Aorta (tissue), 5 donors: ENCODE measurements at regions not wholly inside any gene's neighbourhood (a gene's known extent, or its start where the extent isn't known, plus 50 kb on each side); places are given as distances from the start of the nearest gene placed in this dataset.

Source experiments
- ATAC-seq: fragments of 200-7000 bp; cut with Tn5 transposase; one replicate; pipeline ENCODE4 v1.9.1; 2022; ENCODE audit warnings: moderate library complexity; ENCODE audit not compliant: low FRiP score
- DNase-seq, 2 donors: peaks; one replicate each; pipeline ENCODE4 v3.0.0-alpha.2; 2020
- H3K27ac ChIP-seq, 2 donors: one replicate each; pipeline ENCODE4 v1.5.1; 2013; ENCODE audit warnings: low read length in 2 of 2, mild to moderate bottlenecking in 2 of 2, moderate library complexity in 2 of 2, control low read depth in 1 of 2, inconsistent platforms in 1 of 2, low read depth in 1 of 2
- H3K27me3 ChIP-seq, 2 donors: one replicate each; pipeline ENCODE4 v1.6.1; 2013; ENCODE audit warnings: control low read depth in 1 of 2, low read length in 1 of 2, mild to moderate bottlenecking in 1 of 2, moderate library complexity in 1 of 2; ENCODE audit not compliant: insufficient read depth in 2 of 2, control insufficient read depth in 1 of 2
- H3K36me3 ChIP-seq, 2 donors: one replicate each; pipeline ENCODE4 v1.6.1; 2013; ENCODE audit warnings: control low read depth in 1 of 2, low read length in 1 of 2, mild to moderate bottlenecking in 1 of 2; ENCODE audit not compliant: insufficient read depth in 2 of 2, control insufficient read depth in 1 of 2
- H3K4me1 ChIP-seq, 2 donors: one replicate each; pipeline ENCODE4 v1.6.1; 2013; ENCODE audit warnings: low read length in 2 of 2, control low read depth in 1 of 2, mild to moderate bottlenecking in 1 of 2, moderate library complexity in 1 of 2; ENCODE audit not compliant: insufficient read depth in 2 of 2, control insufficient read depth in 1 of 2
- H3K4me3 ChIP-seq, 2 donors: one replicate each; pipeline ENCODE4 v1.5.1; 2013; ENCODE audit warnings: low read length in 2 of 2, control low read depth in 1 of 2, mild to moderate bottlenecking in 1 of 2
- H3K9me3 ChIP-seq: one replicate; pipeline ENCODE4 v1.6.1; 2013; ENCODE audit warnings: mild to moderate bottlenecking, low read length; ENCODE audit not compliant: control insufficient read depth
- whole genome bisulfite sequencing, 2 donors: extraction: QIAGEN DNeasy Blood & Tissue Kit; methylation state at CpG; one replicate each; pipeline ENCODE4 v1.1.7; 2013; 5-methylcytosine and 5-hydroxymethylcytosine counted together
- intact Hi-C, 2 donors: fragments of 100-400 bp; cut with DNase I; formaldehyde crosslinking; loops; one replicate each; pipeline versions ENCODE4 v1.14.2 to v1.15.0; 2022
- donor health status: healthy with polysubstance abuse.
- donor health status: Bipolar disorder and iron deficiency.
- donor health status: DM: no; HTN: no; CAD: no.
- donor health status: DM: no; HTN: no; CAD: no.
- donor health status: DM: yes; HTN: yes; CAD: no.

DNA sequence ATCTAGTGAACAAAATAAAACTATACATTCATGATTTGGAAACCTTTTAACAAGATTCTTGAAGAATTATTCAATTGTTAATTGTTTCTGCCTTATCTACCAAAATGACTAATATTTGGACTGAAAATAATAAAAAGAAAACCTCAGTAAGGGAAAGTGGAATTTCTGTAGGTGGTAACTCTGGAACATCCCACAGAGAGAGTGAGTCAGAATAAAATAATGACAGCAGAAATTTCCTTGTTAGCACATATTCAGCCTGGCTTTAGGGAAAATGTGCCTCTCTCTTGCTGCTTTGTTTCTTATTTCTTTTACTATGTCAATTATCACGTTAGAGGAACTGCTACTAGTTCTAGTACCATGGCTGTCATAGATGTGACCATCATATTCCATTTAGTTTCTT lies 421.5 kb upstream of the GNPDA2 start:
- WGBS, 2 donors, result 23 to 29% methylated on average over 1 of the region's 1 CpG
- H3K4me3 ChIP-seq, result no peak overlapping the region
- no peak for ATAC-seq
- H3K4me1 ChIP-seq, result no peaks in the 10 kb centered on the region
- no peak overlapping the region for H3K27ac ChIP-seq
- DNase-seq, result no peak
- H3K27me3 ChIP-seq, result no peaks in the 10 kb centered on the region
- intact Hi-C loops, result no loop called here
- H3K9me3 ChIP-seq, result no peaks in the 10 kb centered on the region
- H3K36me3 ChIP-seq, result no peaks in the 10 kb centered on the region

DNA sequence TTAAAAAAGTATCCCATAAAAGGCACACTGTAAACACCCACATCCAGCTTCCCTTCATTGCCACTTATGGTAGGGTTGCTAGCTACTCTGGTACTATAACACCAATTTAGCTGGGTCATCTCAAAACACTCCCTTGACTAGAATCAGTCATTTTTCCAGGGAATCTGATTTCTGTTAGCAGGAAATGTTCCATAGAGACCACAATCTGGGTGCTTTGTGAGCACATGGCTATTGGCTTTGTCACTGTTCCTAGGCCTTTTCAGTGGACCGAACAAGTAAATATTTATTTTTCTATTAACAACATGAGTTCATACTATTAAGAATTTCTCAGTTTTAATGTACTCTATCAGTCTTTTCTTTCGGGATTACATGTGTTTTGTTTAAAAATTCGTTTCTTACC lies 404.7 kb upstream of the GNPDA2 start:
- no peak for ATAC-seq
- intact Hi-C loops, result no loop called here
- no peak overlapping the region for H3K4me3 ChIP-seq
- no peaks in the 10 kb centered on the region for H3K36me3 ChIP-seq
- H3K27ac ChIP-seq, result no peak overlapping the region
- WGBS, 2 donors, result 19 to 34% methylated on average over 3 of the region's 3 CpGs
- H3K9me3 ChIP-seq, result peaks cover 2% of the 10 kb centered on the region
- H3K27me3 ChIP-seq, result no peaks in the 10 kb centered on the region
- H3K4me1 ChIP-seq, result no peaks in the 10 kb centered on the region
- no peak for DNase-seq

DNA sequence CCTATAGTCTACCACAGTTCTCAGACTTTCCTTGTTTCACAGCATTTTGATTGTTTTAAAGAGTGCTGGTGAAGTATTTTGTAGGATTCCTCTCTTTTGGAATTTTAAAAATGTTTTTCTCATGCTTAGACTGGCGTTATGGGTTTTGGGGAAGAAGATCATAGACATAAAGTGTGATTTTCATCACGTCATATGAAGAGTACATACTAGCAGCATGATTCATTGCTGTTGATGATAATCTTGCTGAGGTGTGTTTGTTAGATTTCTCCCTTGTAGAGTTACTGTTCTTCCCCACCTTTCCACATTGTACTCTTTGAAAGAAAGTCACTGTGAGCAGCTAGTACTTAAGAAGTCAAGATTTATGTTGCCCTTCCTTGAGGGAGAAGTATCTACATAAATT lies 396.1 kb upstream of the GNPDA2 start:
- no peaks in the 10 kb centered on the region for H3K4me1 ChIP-seq
- 62 to 83% methylated on average over 2 of the region's 2 CpGs for WGBS, 2 donors
- no peak overlapping the region for H3K4me3 ChIP-seq
- H3K9me3 ChIP-seq, result no peaks in the 10 kb centered on the region
- DNase-seq, result no peak
- H3K27me3 ChIP-seq, result no peaks in the 10 kb centered on the region
- H3K27ac ChIP-seq, result no peak overlapping the region
- ATAC-seq, result no peak
- no peaks in the 10 kb centered on the region for H3K36me3 ChIP-seq
- intact Hi-C loops, result no loop called here

DNA sequence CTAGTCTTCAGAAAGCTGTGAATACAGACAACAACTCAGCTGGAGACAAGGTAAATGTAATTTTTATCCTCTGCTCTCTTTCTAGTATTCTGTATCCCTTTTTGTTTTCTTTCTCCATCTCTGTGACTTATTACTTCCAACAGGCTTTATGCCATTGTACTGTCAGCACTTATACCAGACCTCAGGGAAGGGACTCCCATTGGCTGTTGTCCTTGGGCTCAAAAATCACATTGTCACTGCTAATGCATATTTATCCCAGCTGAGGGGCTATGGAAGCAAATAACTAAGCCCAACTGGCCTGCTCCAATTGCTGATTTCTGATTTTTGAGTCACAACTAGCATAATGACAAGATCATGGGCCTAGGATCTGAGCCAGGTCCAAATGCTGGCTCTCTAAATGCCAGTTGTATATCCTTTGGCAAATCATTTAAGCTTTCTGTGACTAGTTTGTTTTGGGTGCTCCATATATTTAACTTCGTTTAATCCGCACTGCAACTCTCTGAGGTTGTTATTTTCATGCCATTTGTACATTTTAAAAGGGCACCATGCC lies 395.1 kb upstream of the GNPDA2 start:
- H3K4me1 ChIP-seq, result no peaks in the 10 kb centered on the region
- no peak overlapping the region for H3K27ac ChIP-seq
- intact Hi-C loops, result no loop called here
- DNase-seq (no peak), ATAC-seq (no peak)
- H3K9me3 ChIP-seq, result no peaks in the 10 kb centered on the region
- no peaks in the 10 kb centered on the region for H3K27me3 ChIP-seq
- no peaks in the 10 kb centered on the region for H3K36me3 ChIP-seq
- no peak overlapping the region for H3K4me3 ChIP-seq
- 25 to 31% methylated on average over 2 of the region's 2 CpGs for WGBS, 2 donors

DNA sequence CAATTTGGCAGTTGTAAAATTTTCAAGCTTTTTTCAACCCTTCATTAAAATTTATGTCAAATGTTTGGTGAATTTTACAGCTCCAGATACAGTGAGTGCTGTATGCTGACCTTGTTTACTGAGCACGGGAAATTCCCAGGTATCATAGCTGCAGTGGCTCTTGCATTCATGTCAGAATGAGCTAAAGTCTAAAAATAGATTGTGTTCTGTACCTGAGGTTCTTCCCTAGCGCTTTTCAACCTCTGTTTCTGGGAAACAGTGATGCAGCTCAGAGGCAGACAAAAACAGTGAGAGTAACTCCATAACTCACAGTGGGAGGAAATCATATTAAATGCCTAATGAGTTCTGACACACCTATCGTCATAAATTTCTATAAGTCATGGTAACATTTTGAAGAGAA lies 393.8 kb upstream of the GNPDA2 start:
- ATAC-seq (no peak), DNase-seq (no peak)
- Histone ChIP-seq H3K27me3 (no peaks in the 10 kb centered on the region), H3K4me1 (no peaks in the 10 kb centered on the region), H3K4me3 (no peak overlapping the region), H3K9me3 (no peaks in the 10 kb centered on the region), H3K27ac (no peak overlapping the region), H3K36me3 (no peaks in the 10 kb centered on the region)
- intact Hi-C loops, result no loop called here
- 78 to 82% methylated on average over 3 of the region's 3 CpGs for WGBS, 2 donors

DNA sequence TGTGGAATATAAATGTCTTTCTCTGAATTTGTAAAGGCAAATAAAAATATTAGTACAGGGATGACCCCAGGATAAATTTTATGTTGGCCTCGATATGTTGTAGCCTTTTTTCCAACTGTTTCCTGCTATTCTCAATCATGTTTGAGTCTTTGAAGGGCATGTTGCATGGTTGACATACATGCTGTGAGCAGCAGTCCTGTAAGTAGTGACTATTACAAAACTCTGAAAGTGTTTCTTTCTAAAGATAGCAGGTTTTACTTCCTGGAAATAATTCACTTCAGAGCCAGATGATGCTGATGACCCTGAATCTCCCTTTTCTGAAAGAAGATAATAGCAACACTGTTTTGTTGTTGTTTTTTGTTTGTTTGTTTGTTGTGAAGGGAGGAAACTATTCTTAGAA lies 393.0 kb upstream of the GNPDA2 start:
- WGBS, 2 donors, result 21 to 42% methylated on average over 1 of the region's 1 CpG
- intact Hi-C loops, result no loop called here
- Histone ChIP-seq H3K27ac (no peak overlapping the region), H3K27me3 (no peaks in the 10 kb centered on the region), H3K4me1 (no peaks in the 10 kb centered on the region), H3K4me3 (no peak overlapping the region), H3K36me3 (no peaks in the 10 kb centered on the region), H3K9me3 (no peaks in the 10 kb centered on the region)
- ATAC-seq (no peak), DNase-seq (no peak)

DNA sequence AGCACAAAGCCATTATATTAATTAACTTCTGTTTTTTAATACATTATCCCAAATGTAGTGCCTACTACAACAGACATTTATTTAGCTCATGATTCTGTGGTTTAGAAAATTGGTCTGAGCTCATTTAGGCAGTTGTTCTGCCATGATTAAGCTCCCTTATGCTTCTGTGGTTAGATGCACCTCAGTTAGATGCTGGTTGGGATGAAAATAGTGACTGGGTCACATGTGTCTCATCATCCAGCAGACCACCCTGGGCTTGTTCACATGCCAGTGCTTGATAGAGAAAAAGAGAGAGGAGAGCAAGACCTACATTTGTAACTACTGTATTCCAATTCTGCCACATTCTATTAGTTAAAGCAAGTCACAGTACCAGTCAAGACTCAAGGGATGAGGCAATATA lies 376.4 kb upstream of the GNPDA2 start:
- no peak for ATAC-seq
- H3K27ac ChIP-seq, result no peak overlapping the region

DNA sequence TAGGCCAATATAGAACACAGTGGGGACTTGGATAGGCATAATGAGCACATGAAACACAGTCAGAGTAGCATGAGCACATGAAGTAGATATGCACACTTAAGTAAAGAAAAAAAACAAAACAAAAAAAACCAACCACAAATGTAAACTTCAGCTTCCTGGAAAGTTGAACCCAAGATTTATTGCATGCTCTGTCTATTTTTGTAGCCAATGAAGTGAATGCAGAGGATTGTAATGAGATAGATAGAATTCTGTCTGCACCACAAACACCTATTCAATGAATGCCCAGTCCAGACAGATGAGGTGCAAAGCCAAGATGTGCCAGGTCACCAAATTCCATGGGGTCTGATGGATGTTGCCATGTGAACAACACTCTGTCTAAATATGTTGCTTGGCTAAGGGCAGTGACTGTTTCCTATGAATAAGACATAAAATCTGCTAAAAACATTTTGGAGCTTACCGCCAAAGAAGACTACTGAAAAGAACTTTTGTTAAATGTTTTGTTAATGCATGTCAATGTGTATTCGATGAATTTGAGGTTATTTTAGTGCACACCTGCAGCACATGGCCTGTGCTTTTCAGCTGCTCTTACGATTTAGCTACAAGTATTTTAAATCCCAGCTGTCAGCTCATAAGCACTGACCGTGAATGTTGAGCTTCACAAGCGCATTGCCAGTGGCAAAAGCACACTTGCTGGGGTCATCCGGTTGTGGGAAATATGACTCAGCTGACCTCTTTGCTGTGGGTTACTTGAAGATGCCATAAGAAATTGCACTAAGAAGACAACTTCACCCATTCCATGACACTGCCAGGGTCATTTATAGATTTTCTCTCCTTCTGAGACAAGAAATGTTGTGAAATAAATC lies 374.8 kb upstream of the GNPDA2 start:
- Histone ChIP-seq H3K4me3 (no peak overlapping the region), H3K36me3 (no peaks in the 10 kb centered on the region), H3K27me3 (no peaks in the 10 kb centered on the region), H3K9me3 (no peaks in the 10 kb centered on the region), H3K27ac (no peak overlapping the region), H3K4me1 (no peaks in the 10 kb centered on the region)
- WGBS, 2 donors, result 63 to 66% methylated on average over 6 of the region's 6 CpGs
- intact Hi-C loops, result no loop called here
- no peak for ATAC-seq
- DNase-seq, result no peak

More for the DNA sequence above, 376.4 kb upstream of the GNPDA2 start:
- H3K4me1 ChIP-seq, result no peaks in the 10 kb centered on the region
- H3K27me3 ChIP-seq, result no peaks in the 10 kb centered on the region
- intact Hi-C loops, result no loop called here
- no peak for DNase-seq
- no peaks in the 10 kb centered on the region for H3K36me3 ChIP-seq
- H3K9me3 ChIP-seq, result no peaks in the 10 kb centered on the region
- H3K4me3 ChIP-seq, result no peak overlapping the region

DNA sequence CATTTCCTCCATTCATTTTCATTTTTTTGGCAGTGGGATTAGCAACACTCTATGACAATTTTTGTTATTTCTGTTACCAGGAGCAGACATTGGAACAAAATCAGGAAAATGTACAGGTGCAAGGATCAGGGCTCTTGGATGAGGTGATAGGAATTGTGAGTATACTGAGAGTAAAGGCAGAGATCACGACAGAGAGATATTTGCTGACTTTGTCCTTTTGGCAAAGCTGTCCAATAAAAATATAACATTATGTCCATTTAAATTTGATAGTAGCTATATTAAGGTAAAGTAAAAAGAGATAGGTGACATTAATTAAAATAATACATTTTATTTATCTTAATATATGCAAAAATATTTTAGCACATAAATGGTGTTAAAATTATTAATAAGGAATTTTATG lies 373.1 kb upstream of the GNPDA2 start:
- H3K36me3 ChIP-seq, result no peaks in the 10 kb centered on the region
- H3K27me3 ChIP-seq, result no peaks in the 10 kb centered on the region
- no peak overlapping the region for H3K27ac ChIP-seq
- intact Hi-C loops, result no loop called here
- H3K4me3 ChIP-seq, result no peak overlapping the region
- 84 to 85% methylated on average over 1 of the region's 1 CpG for WGBS, 2 donors
- DNase-seq (no peak), ATAC-seq (no peak)
- H3K4me1 ChIP-seq, result no peaks in the 10 kb centered on the region
- H3K9me3 ChIP-seq, result no peaks in the 10 kb centered on the region
